Activated CD4-positive, alpha-beta T cell treated with anti-CD3 and anti-CD28 coated beads, Interleukin-2, Interleukin-6, amounts not matched to agents 100 ng/mL and 50 ng/mL, durations not matched to agents 16 hours and 8 hours (primary cell): ENCODE measurements at regions not wholly inside any gene's neighbourhood (a gene's known extent, or its start where the extent isn't known, plus 50 kb on each side); places are given as distances from the start of the nearest gene placed in this dataset.

Source experiments
- DNase-seq: peaks from one replicate; pipeline ENCODE4 v3.0.0-alpha.2; 2020

GRCh38 chr1:208808301-208808700 lies 564.1 kb upstream of the PLXNA2 start:
- DNase-seq: no peak

GRCh38 chr1:208809876-208810275 lies 565.7 kb upstream of the PLXNA2 start:
- no peak for DNase-seq

DNA sequence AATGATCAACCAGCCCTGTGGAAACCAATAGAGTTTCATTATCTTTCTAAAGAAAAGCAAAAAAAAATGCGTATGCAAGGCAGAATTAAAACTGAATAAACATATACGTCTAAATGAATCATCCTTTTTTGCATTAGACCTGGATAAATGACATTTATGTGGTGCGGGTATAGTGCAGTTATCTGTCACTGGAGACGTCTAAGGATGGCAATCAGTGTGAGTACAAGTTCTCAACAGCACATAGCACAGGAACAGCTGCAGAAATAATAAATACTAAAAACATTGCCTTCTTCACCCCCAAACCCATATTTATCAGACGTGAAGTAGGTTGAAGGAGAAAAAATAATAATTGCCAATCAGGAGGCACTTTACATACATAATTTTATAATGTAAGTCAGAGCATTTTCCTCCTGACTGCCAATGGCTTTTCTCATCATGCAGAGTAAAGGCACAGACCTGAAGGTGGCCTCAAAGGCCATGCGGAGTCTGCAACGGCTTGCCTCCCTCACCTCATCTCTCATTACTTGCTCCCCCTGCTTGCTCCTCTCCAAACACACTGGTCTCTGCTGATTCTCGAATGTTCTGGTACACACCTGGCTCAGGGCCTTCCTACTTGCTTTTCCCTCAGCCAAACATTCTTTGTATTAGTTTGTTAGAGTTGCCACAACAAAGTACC lies 574.7 kb upstream of the PLXNA2 start:
- DNase-seq: no peak

GRCh38 chr1:208820580-208821212 lies 576.5 kb upstream of the PLXNA2 start:
- no peak for DNase-seq

DNA sequence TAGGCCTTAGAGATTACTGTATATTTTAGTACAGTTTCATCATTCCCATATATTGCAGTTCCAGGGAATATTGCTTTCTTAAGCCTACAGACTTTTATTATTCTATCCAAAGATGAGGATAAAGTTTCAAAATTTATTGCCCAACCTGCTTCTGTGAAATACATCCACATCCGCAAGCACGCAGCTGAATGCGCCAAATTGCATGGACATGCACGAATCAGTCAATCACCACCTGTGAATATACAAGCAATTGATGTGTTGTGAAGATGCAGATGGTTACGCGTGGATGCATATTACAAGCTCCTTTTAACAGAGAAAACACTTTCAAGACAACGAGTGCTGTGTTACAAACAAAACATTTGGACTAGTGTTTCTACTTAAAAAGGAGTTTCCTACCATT lies 577.8 kb upstream of the PLXNA2 start:
- no peak for DNase-seq

GRCh38 chr1:208825300-208825699 lies 581.1 kb upstream of the PLXNA2 start:
- no peak for DNase-seq

DNA sequence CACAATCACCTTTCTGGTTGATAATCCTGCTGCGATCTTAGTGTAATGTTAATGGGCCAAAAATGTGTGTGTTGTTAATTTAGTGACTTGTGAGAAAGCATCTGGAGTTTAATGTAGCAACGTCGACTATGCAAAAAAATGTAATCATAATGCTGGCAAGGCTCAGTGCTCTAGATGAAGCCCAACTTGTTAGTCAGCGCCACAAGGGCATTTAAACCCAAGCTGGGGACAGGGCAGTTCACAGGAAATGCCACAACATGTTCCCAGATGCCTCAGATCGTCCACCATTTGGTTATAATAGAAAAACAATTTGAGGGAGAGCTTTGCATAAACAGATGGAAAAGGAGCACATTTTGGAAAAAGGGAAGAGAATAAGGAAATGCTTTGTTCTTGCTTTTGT lies 585.4 kb upstream of the PLXNA2 start:
- no peak for DNase-seq

GRCh38 chr1:208834381-208835096 lies 590.4 kb upstream of the PLXNA2 start:
- DNase-seq: no peak

- no peak for DNase-seq
Measured at GRCh38 chr1:208835097-208835463, 590.9 kb upstream of the PLXNA2 start.

GRCh38 chr1:208835781-208836180 lies 591.6 kb upstream of the PLXNA2 start:
- no peak for DNase-seq

DNA sequence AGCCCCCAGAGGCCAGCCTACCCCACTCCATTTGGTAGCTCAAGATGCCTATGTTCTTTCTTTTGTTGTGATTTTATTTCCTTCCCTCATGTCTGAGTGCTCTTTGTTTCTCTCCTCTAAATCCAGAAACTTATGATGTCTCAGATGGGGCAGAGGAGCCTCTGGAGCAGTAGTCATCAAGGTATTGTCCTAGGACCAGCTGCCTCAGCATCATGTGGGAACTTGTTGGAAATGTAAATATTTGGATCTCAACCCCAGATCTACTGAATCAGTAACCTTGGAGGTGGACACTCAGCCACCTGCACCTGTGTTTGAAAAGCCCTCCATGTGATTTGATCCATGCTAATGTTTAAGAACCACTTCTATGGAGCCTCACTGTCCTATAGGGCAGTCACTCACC lies 593.1 kb upstream of the PLXNA2 start:
- no peak for DNase-seq

GRCh38 chr1:208841436-208841835 lies 597.3 kb upstream of the PLXNA2 start:
- DNase-seq: no peak

GRCh38 chr1:208842451-208842850 lies 598.3 kb upstream of the PLXNA2 start:
- no peak for DNase-seq

DNA sequence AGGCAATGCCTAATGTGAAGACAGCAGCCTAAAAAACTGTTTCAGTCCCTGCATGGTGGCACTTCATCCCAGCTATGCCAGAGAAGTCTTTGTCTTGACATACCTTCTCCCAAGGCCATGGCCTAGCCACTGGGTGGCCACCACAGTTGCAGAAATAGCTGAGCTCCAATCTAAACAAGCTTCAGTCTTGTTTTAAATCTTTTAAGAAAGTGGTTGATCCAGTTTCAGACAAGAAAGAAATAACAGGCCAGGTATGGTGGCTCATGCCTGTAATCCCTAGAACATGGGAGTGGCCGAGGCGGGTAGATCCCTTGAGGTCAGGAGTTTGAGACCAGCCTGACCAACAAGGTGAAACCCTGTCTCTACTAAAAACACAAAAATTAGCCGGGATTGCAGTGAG lies 600.0 kb upstream of the PLXNA2 start:
- no peak for DNase-seq

DNA sequence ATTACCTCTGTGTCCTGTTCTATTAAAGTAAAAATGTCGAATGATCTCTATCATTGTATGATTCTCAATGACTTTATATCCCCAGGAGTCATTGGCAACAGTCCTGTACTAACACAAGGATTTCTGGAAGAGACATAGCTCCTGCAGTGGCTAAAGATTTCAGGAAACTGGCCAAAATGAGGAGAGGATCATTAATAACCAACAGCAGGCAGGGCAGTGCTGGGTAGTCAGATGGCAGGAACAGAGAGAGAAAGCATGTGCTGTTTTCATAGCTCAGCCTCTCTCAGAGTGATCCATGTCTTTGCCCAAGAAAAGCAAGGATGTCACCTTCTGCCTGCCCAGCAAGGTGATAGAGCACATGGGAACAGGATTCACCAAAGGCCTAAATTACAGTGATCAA lies 604.7 kb upstream of the PLXNA2 start:
- DNase-seq: no peak

DNA sequence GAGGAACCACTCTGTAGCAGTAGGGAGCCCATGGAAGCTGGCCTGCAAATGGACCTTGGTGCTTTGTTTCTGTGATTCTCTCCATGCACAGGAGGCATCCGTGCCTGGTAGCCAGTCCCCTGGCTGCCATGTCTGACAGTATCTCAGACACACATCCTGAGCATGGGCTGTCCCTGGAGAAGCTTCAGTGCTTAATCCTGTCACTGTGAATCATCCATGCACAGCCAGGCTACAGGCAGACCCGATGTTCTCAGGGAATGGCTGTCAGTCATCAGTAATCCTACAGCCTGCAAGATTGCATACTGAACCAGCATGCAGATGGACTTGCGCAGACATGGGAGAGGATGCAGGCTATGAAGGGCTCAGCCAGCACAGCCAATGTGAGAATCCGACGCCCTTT lies 606.3 kb upstream of the PLXNA2 start:
- DNase-seq: no peak

- DNase-seq: no peak
Measured at GRCh38 chr1:208851366-208851765, 607.2 kb upstream of the PLXNA2 start.

GRCh38 chr1:208852911-208853310 lies 608.7 kb upstream of the PLXNA2 start:
- DNase-seq: no peak

- DNase-seq: no peak
Measured at GRCh38 chr1:208855403-208855802, 611.2 kb upstream of the PLXNA2 start.

DNA sequence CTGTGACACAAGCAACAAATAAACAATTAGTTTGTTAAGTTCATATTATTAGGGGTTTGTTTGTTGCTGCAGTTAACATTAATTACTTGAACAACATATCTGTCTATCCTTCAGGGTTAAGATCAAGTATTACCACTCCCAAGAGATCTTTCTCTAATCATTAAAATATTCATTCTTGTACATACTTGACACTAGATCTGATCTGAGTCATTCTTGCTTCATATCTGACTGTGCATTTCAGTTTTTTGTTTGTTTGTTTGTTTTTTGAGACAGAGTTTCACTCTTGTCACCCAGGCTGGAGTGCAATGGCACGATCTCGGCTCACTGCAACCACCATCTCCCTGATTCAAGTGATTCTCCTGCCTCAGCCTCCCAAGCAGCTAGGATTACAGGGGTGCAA lies 613.3 kb upstream of the PLXNA2 start:
- no peak for DNase-seq

DNA sequence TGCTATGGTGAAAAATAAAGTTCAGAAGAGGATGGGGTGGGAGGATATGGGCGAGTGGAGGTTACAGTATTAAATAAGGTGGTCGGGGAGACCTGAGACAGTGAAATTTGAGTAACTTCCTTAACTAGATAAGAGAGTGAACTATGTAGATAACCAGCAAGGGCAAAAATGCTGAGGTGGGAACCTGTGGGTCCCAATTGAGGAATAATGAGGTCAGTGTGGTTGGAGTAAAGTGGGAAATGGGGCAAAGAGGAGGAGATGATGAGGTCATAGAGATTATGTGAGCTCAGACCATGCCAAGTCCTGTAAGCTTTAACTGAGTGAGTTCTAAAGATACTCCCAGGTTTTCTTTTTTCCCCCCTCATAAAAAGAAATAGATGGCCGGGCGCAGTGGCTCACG lies 614.6 kb upstream of the PLXNA2 start:
- no peak for DNase-seq

DNA sequence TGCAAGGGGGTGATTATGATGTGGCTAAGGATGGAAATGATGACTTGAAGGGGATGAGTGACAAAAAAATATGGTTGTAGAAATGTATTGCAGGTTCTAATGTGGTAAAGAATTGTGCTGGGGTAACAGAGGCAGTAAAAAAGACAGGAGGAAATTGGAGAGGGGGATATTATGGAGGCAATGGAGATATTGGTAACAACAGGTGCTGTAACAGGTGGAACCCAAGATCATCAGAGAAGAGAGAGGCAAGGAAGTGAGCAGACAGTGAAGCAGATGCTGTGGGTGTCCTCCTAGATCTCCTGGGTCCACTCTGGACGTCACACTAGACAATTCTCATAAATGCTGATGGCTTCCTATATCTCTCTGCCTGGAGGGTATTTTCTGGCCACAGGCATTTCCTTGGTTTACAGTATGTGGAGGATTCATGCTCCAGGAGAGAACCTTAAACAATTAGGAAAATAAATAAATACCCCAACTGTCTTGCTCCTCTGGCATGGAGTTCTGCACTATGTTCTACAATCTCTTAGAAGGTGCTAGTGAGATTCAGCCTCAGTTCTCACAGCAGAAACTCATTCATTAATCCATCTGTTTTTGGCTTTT lies 620.3 kb upstream of the PLXNA2 start:
- no peak for DNase-seq

DNA sequence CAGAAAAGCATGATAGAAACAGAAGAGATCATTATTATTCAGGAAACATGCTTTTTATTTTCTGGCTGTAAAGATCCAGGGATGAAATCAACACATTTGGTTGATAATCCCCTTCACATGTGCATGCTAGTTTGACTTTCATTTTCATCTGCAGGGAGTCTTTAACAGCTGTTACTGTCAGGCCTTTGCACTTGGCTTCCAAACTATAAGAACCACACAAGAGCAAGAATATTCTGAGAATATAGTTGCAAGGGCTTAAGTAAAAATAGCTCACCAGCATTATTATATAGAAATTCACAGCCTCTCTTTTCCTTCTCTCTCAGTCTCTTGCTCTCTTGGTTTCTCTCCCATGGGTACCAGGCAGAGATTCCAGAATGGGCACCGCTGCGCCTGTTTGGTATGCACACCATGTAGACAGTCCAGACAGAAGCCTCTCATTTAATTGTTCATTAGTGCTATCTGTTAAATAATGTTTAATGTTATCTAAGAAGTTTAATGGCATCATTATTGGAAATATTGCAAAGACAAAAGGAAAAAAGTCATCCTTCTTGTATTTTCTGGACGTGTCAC lies 622.3 kb upstream of the PLXNA2 start:
- no peak for DNase-seq

DNA sequence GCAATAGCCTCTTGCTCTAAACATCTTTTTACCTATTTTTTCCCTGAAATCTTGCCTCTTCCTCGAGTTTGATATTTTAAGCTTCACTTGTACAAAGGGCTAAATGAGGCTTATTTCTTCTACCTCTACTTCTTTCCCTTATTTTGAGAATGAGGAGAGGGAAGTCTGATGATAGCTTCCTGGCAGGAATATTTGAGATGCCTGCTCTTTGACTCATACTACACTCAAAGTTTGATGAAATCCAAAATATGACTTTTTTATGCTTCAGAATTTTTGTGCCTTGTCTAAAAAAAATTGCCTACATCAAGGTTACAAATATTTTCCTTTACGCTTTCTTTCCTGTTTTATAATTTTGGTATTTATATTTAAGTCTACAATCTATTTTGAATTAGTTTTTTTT lies 624.4 kb upstream of the PLXNA2 start:
- DNase-seq: no peak
